AG10803 (cell line): ENCODE measurements at regions not wholly inside any gene's neighbourhood (a gene's known extent, or its start where the extent isn't known, plus 50 kb on each side); places are given as distances from the start of the nearest gene placed in this dataset.

Experiments
- DNase-seq: peaks from one replicate; pipeline ENCODE4 v3.0.0; 2010; ENCODE audit warnings: low read depth
- H3K4me3 ChIP-seq: 2 replicates; pipeline ENCODE4 v1.5.1; 2011; ENCODE audit warnings: mild to moderate bottlenecking, low read length, control low read depth
- TF ChIP-seq, protein P1 (sequence below): conservative IDR thresholded peaks from 2 replicates; pipeline ENCODE4 v1.5.1; 2011; ENCODE audit warnings: mild to moderate bottlenecking, low read length, control low read depth, inconsistent platforms

- TF ChIP-seq, protein P1, sequence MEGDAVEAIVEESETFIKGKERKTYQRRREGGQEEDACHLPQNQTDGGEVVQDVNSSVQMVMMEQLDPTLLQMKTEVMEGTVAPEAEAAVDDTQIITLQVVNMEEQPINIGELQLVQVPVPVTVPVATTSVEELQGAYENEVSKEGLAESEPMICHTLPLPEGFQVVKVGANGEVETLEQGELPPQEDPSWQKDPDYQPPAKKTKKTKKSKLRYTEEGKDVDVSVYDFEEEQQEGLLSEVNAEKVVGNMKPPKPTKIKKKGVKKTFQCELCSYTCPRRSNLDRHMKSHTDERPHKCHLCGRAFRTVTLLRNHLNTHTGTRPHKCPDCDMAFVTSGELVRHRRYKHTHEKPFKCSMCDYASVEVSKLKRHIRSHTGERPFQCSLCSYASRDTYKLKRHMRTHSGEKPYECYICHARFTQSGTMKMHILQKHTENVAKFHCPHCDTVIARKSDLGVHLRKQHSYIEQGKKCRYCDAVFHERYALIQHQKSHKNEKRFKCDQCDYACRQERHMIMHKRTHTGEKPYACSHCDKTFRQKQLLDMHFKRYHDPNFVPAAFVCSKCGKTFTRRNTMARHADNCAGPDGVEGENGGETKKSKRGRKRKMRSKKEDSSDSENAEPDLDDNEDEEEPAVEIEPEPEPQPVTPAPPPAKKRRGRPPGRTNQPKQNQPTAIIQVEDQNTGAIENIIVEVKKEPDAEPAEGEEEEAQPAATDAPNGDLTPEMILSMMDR, result no peak
- DNase-seq, result no peak
- H3K4me3 ChIP-seq, result no peak overlapping the region
Observed at GRCh38 chr2:122590524-122590923, 835.1 kb downstream of the TSN start.

GRCh38 chr2:122595065-122595464 lies 839.6 kb downstream of the TSN start:
- no peak for DNase-seq
- TF ChIP-seq, protein P1, result no peak
- H3K4me3 ChIP-seq, result no peak overlapping the region

DNA sequence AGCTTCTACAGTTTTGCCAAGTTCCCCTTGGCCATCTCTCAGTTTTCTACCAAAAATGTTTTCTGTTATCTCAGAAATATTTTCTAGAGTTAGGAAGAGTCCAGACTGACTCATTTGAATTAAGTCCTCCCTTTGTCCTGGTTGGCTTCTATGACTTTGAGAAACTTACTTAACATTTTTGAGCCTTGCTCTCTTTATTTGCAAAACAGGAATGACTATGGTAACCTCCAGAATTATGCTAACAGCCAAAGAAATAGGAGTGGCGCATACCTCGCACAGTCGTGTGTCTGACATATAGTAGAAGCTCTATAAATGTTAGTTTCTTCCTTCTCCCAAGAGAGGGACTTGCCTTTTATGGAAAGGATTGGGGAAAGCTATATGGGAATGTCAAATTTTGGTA lies 841.1 kb downstream of the TSN start:
- no peak for DNase-seq
- TF ChIP-seq, protein P1, result no peak
- no peak overlapping the region for H3K4me3 ChIP-seq

- TF ChIP-seq, protein P1, result no peak
- H3K4me3 ChIP-seq, result no peak overlapping the region
- DNase-seq, result no peak
Observed at GRCh38 chr2:122598784-122599183, 843.3 kb downstream of the TSN start.

DNA sequence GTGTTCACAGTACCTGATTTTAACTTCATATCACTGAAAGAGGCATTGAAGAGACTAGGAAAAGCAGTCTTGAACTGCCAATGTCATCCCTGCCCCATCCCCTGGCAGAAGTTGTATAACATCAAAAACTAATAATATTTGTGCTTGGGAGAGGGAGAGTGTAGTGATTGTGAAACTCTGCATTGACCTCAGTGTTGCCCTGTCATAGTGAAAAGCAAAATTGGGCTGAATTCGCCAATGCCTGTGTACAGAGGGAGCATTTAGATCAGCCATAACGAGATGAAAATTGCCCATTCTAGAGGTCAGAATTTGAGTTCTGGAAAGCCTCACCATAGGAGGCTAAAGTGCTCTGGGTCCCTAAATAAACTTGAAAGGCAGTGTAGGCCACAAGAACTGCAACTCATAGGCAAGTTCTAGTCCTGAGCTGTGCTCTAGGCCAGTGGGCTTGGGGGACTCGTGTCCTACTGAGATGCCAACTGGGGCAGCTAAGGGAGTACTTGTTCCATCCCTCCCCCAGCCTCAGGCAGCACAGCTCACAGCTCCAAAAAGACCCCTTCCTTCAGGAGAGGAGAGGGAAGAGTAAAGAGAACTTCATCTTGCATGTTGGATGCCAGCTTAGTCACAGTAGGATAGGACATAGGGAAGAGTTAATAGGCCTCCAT lies 855.6 kb downstream of the TSN start:
- no peak overlapping the region for H3K4me3 ChIP-seq
- no peak for DNase-seq
- TF ChIP-seq, protein P1, result no peak

GRCh38 chr2:122622934-122623333 lies 867.5 kb downstream of the TSN start:
- H3K4me3 ChIP-seq, result no peak overlapping the region
- no peak for DNase-seq
- TF ChIP-seq, protein P1, result no peak

- no peak overlapping the region for H3K4me3 ChIP-seq
- TF ChIP-seq, protein P1, result no peak
- no peak for DNase-seq
Observed at GRCh38 chr2:122627388-122627787, 871.9 kb downstream of the TSN start.
